Neuronal stem cell (in vitro differentiated cells): ENCODE measurements at regions not wholly inside any gene's neighbourhood (a gene's known extent, or its start where the extent isn't known, plus 50 kb on each side); places are given as distances from the start of the nearest gene placed in this dataset.

Experiments
- DNase-seq: peaks from one replicate; pipeline ENCODE4 v3.0.0-alpha.2; 2013; ENCODE audit warnings: low spot score
- H2AFZ ChIP-seq: one replicate; pipeline ENCODE4 v1.6.1; 2013; ENCODE audit warnings: mild to moderate bottlenecking, low read length, inconsistent platforms
- H2AK5ac ChIP-seq: 2 replicates; pipeline ENCODE4 v1.6.1; 2013; ENCODE audit warnings: low read depth, mild to moderate bottlenecking, inconsistent platforms, low read length, moderate library complexity, mixed read lengths
- H2BK120ac ChIP-seq: 2 replicates; pipeline ENCODE4 v1.6.1; 2013; ENCODE audit warnings: low read depth, mild to moderate bottlenecking, inconsistent platforms, low read length, moderate library complexity, mixed read lengths
- H2BK12ac ChIP-seq: one replicate; pipeline ENCODE4 v1.6.1; 2013; ENCODE audit warnings: low read length, inconsistent platforms
- H2BK15ac ChIP-seq: 2 replicates; pipeline ENCODE4 v1.6.1; 2013; ENCODE audit warnings: mild to moderate bottlenecking, low read length, inconsistent platforms, mixed read lengths
- H2BK5ac ChIP-seq: one replicate; pipeline ENCODE4 v1.6.1; 2013; ENCODE audit warnings: inconsistent platforms, mild to moderate bottlenecking, low read length, moderate library complexity
- H3K14ac ChIP-seq: one replicate; pipeline ENCODE4 v1.6.1; 2013; ENCODE audit warnings: low read length, inconsistent platforms
- H3K18ac ChIP-seq: 2 replicates; pipeline ENCODE4 v1.6.1; 2013; ENCODE audit warnings: low read length, inconsistent platforms
- H3K23ac ChIP-seq: 2 replicates; pipeline ENCODE4 v1.6.1; 2013; ENCODE audit warnings: low read depth, mild to moderate bottlenecking, mixed read lengths, low read length, inconsistent platforms; ENCODE audit not compliant: poor library complexity
- H3K27ac ChIP-seq: replicated peaks from 3 replicates; pipeline ENCODE4 v1.5.1; 2013; ENCODE audit warnings: low read length, inconsistent platforms
- H3K27me3 ChIP-seq, 3 experiments: 2 replicates each; pipeline ENCODE4 v1.6.1; 2013; ENCODE audit warnings: low read length in 3 of 3, mild to moderate bottlenecking in 2 of 3, inconsistent platforms in 1 of 3, low read depth in 1 of 3, mixed read lengths in 1 of 3, moderate library complexity in 1 of 3; ENCODE audit not compliant: control insufficient read depth in 3 of 3, insufficient read depth in 3 of 3
- H3K36me3 ChIP-seq, 2 donors: replicated peaks in 1 of 2; 2 replicates each; pipeline ENCODE4 v1.6.1; 2013; ENCODE audit warnings: low read length in 2 of 2; ENCODE audit not compliant: control insufficient read depth in 2 of 2, insufficient read depth in 2 of 2
- H3K4ac ChIP-seq: 2 replicates; pipeline ENCODE4 v1.6.1; 2013; ENCODE audit warnings: inconsistent platforms, mild to moderate bottlenecking, low read length, moderate library complexity
- H3K4me1 ChIP-seq, 2 donors: 1 replicate in 1 of 2; 2 replicates in 1 of 2; pipeline ENCODE4 v1.6.1; 2013; ENCODE audit warnings: low read length in 2 of 2, low read depth in 1 of 2; ENCODE audit not compliant: control insufficient read depth in 2 of 2, insufficient read depth in 1 of 2
- H3K4me2 ChIP-seq: one replicate; pipeline ENCODE4 v1.6.1; 2013; ENCODE audit warnings: mild to moderate bottlenecking, low read length, inconsistent platforms; ENCODE audit not compliant: insufficient read depth, poor library complexity, severe bottlenecking
- H3K4me3 ChIP-seq, 2 donors: 2 replicates each; pipeline ENCODE4 v1.5.1; 2013; ENCODE audit warnings: low read length in 2 of 2, mild to moderate bottlenecking in 2 of 2, inconsistent platforms in 1 of 2, moderate library complexity in 1 of 2
- H3K79me1 ChIP-seq: one replicate; pipeline ENCODE4 v1.6.1; 2013; ENCODE audit warnings: low read depth, mild to moderate bottlenecking, inconsistent platforms, low read length, moderate library complexity
- H3K9ac ChIP-seq: one replicate; pipeline ENCODE4 v1.6.1; 2013; ENCODE audit warnings: mild to moderate bottlenecking, low read depth, low read length, inconsistent platforms; ENCODE audit not compliant: poor library complexity
- H3K9me3 ChIP-seq, 2 donors: replicated peaks in 1 of 2; 2 replicates each; pipeline versions ENCODE3 to v1.6.1; 2013; ENCODE audit warnings: low read length in 2 of 2, mild to moderate bottlenecking in 2 of 2, inconsistent platforms in 1 of 2, low read depth in 1 of 2, mixed read lengths in 1 of 2, moderate library complexity in 1 of 2; ENCODE audit not compliant: control insufficient read depth in 2 of 2, insufficient read depth in 1 of 2
- H4K8ac ChIP-seq: one replicate; pipeline ENCODE4 v1.6.1; 2013; ENCODE audit warnings: low read depth, mild to moderate bottlenecking, inconsistent platforms, low read length, moderate library complexity
- H4K91ac ChIP-seq: one replicate; pipeline ENCODE4 v1.6.1; 2013; ENCODE audit warnings: low read length, low read depth, mild to moderate bottlenecking, inconsistent platforms; ENCODE audit not compliant: poor library complexity
- WGBS, 2 donors: extraction: QIAGEN DNeasy Blood & Tissue Kit; methylation state at CpG; one replicate each; pipeline ENCODE4 v1.1.7; 2013; ENCODE audit warnings: missing lambda C conversion rate in 2 of 2, mixed read lengths in 1 of 2; ENCODE audit not compliant: insufficient read length in 2 of 2, insufficient replicate concordance in 1 of 2; ENCODE audit errors: extremely low coverage in 2 of 2; 5-methylcytosine and 5-hydroxymethylcytosine counted together

GRCh38 chr7:1336509-1336908, 103.8 kb downstream of the UNCX start:
- Histone ChIP-seq H3K4me1 (peaks cover 0 to 7% of the 10 kb centered on the region in 2 donors), H3K4me3 (no peak overlapping the region), H4K8ac (no peak overlapping the region), H3K79me1 (no peaks in the 10 kb centered on the region), H2AK5ac (no peak overlapping the region), H3K4me2 (no peak overlapping the region), H3K9me3 (no peaks in the 10 kb centered on the region), H2BK15ac (no peak overlapping the region), H4K91ac (no peak overlapping the region), H3K4ac (no peak overlapping the region), H2BK120ac (no peak overlapping the region), H2BK5ac (no peak overlapping the region), H3K18ac (no peak overlapping the region), H3K27ac (no peak overlapping the region), H3K9ac (no peak overlapping the region), H3K27me3 (peaks cover 0 to 5% (median 0%) of the 10 kb centered on the region in 3 experiments), H2AFZ (no peak overlapping the region), H2BK12ac (no peak overlapping the region), H3K14ac (no peak overlapping the region), H3K36me3 (no peaks in the 10 kb centered on the region), H3K23ac (no peak overlapping the region)
- no peak for DNase-seq
- no CpG with 5 or more reads among the region's 3 CpGs for WGBS, 2 donors

- H3K14ac ChIP-seq, result no peak overlapping the region
- H3K4ac ChIP-seq, result no peak overlapping the region
- peaks cover 0 to 4% (median 0%) of the 10 kb centered on the region in 3 experiments for H3K27me3 ChIP-seq
- H3K23ac ChIP-seq, result no peak overlapping the region
- H3K9me3 ChIP-seq, result no peaks in the 10 kb centered on the region
- H2AFZ ChIP-seq, result no peak overlapping the region
- H4K91ac ChIP-seq, result no peak overlapping the region
- H3K4me1 ChIP-seq, result peaks cover 0 to 7% of the 10 kb centered on the region in 2 donors
- H3K9ac ChIP-seq, result no peak overlapping the region
- H3K79me1 ChIP-seq, result no peaks in the 10 kb centered on the region
- H4K8ac ChIP-seq, result no peak overlapping the region
- H3K36me3 ChIP-seq, result no peaks in the 10 kb centered on the region
- no peak overlapping the region for H3K4me2 ChIP-seq
- H2BK12ac ChIP-seq, result peak overlapping the region; percentile 63
- no peak overlapping the region for H3K4me3 ChIP-seq
- H2BK120ac ChIP-seq, result no peak overlapping the region
- no peak overlapping the region for H3K27ac ChIP-seq
- WGBS, 2 donors, result no CpG with 5 or more reads among the region's 2 CpGs
- no peak overlapping the region for H2BK15ac ChIP-seq
- no peak overlapping the region for H2AK5ac ChIP-seq
- no peak overlapping the region for H2BK5ac ChIP-seq
- no peak for DNase-seq
- no peak overlapping the region for H3K18ac ChIP-seq
These were observed 106.9 kb downstream of the UNCX start for GRCh38 chr7:1339611-1340010.

DNA sequence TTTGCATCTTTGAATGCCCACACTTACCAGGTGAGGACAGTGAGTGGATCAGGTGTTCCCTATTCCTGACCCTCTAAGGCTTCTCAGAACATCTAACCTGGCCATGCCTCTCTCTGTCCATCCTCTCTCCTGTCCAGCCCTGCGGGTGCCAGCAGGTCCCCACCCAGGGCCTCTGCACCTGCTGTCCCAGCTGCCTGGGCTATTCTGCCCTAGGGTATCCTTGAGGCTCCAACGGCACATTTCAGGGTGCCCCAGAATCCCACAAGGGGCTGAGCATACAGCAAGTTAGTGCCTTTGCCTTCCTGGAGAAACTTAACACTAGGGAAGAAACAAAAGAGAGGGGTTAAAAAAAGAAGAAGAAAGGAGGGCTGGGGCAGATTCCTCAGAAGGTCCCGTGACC, 107.4 kb downstream of the UNCX start:
- Histone ChIP-seq H3K14ac (no peak overlapping the region), H2BK5ac (no peak overlapping the region), H3K79me1 (no peaks in the 10 kb centered on the region), H2BK15ac (no peak overlapping the region), H3K27me3 (peaks cover 0 to 7% (median 0%) of the 10 kb centered on the region in 3 experiments), H2AFZ (no peak overlapping the region), H4K91ac (no peak overlapping the region), H3K36me3 (no peaks in the 10 kb centered on the region), H3K9me3 (no peaks in the 10 kb centered on the region), H2BK12ac (peak overlapping the region; percentile 63), H3K23ac (no peak overlapping the region), H2BK120ac (no peak overlapping the region), H2AK5ac (no peak overlapping the region), H3K9ac (no peak overlapping the region), H3K18ac (peak overlapping the region; percentile 67), H3K27ac (no peak overlapping the region), H3K4ac (no peak overlapping the region), H4K8ac (no peak overlapping the region), H3K4me3 (no peak overlapping the region), H3K4me1 (peaks cover 0 to 7% of the 10 kb centered on the region in 2 donors), H3K4me2 (no peak overlapping the region)
- no CpG with 5 or more reads among the region's 3 CpGs for WGBS, 2 donors
- DNase-seq, result no peak

GRCh38 chr7:1340461-1341360, 108.0 kb downstream of the UNCX start:
- Histone ChIP-seq H3K9me3 (no peaks in the 10 kb centered on the region), H3K9ac (peak overlapping the region; percentile 12), H3K4me2 (no peak overlapping the region), H3K4me1 (peaks cover 0 to 7% of the 10 kb centered on the region in 2 donors), H2AK5ac (peak overlapping the region; percentile 98), H3K4ac (no peak overlapping the region), H2BK12ac (no peak overlapping the region), H3K36me3 (no peaks in the 10 kb centered on the region), H3K79me1 (no peaks in the 10 kb centered on the region), H4K91ac (no peak overlapping the region), H2AFZ (no peak overlapping the region), H3K23ac (no peak overlapping the region), H3K4me3 (no peak overlapping the region), H2BK15ac (peak overlapping the region; percentile 85), H4K8ac (peak overlapping the region; percentile 52), H3K18ac (peak overlapping the region; percentile 93), H2BK120ac (no peak overlapping the region), H3K14ac (no peak overlapping the region), H2BK5ac (peak overlapping the region; percentile 88), H3K27me3 (peaks cover 0 to 7% (median 0%) of the 10 kb centered on the region in 3 experiments), H3K27ac (no peak overlapping the region)
- DNase-seq, result no peak
- WGBS, 2 donors, result no CpG with 5 or more reads among the region's 29 CpGs
